ENCODE measurements at regions not wholly inside any gene's neighbourhood (a gene's known extent, or its start where the extent isn't known, plus 50 kb on each side); places are given as distances from the start of the nearest gene placed in this dataset.
"Not testable (repeated sequence)": the region's sequence is repeated elsewhere in the genome, so short reads cannot be mapped to it uniquely, and the experiment has no call there.

DNA sequence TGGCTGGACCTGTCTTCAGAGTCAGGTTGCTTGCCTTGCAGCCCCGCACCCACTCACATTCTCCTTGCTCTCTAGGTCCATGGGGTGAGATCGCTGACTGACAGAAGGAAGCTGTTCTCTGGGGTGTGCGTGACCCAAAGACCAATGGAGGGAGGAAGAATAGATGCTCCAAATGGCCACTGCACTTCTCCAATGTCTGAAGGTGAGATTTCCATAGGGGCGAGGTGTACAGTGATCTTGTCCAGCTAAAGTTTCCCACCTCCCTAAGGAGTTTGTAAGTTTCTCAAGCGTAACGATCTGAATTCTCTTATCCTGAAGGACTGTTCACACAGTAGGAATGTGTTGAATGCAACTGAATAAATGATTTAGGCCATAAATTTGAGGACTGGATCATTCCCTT is 211.9 kb upstream of the IRF2BP2 start (continued):
- TF ChIP-seq GABPA (IDR thresholded peaks at IDR 0.05; ENCODE audit: low read depth), result no peak
- TF ChIP-seq FOXJ3 (CRISPR knock-in tag; IDR thresholded peaks at IDR 0.05), result no peak
- no peak for TF ChIP-seq FOSL2 (IDR thresholded peaks at IDR 0.05; ENCODE audit: borderline replicate concordance, low read depth)
- no peak for TF ChIP-seq RXRA (IDR thresholded peaks at IDR 0.05; ENCODE audit: borderline replicate concordance, low read depth)
- TF ChIP-seq, protein P1, sequence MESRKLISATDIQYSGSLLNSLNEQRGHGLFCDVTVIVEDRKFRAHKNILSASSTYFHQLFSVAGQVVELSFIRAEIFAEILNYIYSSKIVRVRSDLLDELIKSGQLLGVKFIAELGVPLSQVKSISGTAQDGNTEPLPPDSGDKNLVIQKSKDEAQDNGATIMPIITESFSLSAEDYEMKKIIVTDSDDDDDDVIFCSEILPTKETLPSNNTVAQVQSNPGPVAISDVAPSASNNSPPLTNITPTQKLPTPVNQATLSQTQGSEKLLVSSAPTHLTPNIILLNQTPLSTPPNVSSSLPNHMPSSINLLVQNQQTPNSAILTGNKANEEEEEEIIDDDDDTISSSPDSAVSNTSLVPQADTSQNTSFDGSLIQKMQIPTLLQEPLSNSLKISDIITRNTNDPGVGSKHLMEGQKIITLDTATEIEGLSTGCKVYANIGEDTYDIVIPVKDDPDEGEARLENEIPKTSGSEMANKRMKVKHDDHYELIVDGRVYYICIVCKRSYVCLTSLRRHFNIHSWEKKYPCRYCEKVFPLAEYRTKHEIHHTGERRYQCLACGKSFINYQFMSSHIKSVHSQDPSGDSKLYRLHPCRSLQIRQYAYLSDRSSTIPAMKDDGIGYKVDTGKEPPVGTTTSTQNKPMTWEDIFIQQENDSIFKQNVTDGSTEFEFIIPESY (IDR thresholded peaks at IDR 0.05; ENCODE audit: borderline replicate concordance, low read depth), result no peak

DNA sequence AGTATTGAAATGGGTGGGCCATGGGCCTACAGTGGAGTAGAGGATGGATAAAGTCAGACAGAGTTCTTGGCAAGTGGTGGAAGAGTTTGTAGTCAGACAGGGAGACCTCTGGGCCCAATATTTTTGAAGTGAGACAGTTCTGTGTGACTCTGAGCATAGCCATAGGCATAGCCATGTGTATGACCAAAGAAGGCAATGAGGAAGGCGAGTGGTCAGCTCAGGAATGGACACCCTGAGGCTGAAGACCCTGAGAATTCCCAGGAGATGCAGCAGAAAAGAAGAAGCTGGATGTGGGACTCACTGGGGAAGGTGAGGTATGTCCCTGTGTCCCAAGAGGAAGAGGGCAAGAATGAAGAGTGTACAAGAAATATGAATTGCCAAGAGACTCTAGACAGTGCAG is 210.6 kb upstream of the IRF2BP2 start:
- Histone ChIP-seq H3F3A (replicated peaks; ENCODE audit: insufficient read depth) (no peaks in the 10 kb centered on the region), H3K27me3 (ENCODE audit: insufficient read depth) (no peaks in the 10 kb centered on the region), H3K9ac (no peak overlapping the region), H3K36me3 (replicated peaks in 1 of 2; ENCODE audit: control insufficient read depth in 1 of 2, insufficient read depth in 2 of 2, low read length in 1 of 2) (no peaks in the 10 kb centered on the region), H3K27ac (ENCODE audit: low read depth in 2 of 2, low read length in 1 of 2) (no peak overlapping the region), H3K4me2 (no peak overlapping the region), H3K4me1 (ENCODE audit: control insufficient read depth in 1 of 2, insufficient read depth in 2 of 2, low read depth in 1 of 2, low read length in 1 of 2) (no peaks in the 10 kb centered on the region; a peak in 2 of 4 replicates), H4K20me1 (ENCODE audit: insufficient read depth) (no peaks in the 10 kb centered on the region), H3K4me3 (ENCODE audit: low read depth in 2 of 2, low read length in 1 of 2) (no peak overlapping the region), H3K9me3 (no peaks in the 10 kb centered on the region), H3K9me2 (no peaks in the 10 kb centered on the region), H3K79me2 (ENCODE audit: insufficient read depth) (no peaks in the 10 kb centered on the region), H2AFZ (ENCODE audit: low read depth) (no peak overlapping the region)
- TF ChIP-seq RFX5 (IDR thresholded peaks at IDR 0.05; ENCODE audit: low read length), result no peak
- TF ChIP-seq JUND (IDR thresholded peaks at IDR 0.05), result no peak
- no peak for TF ChIP-seq TEAD4 (IDR thresholded peaks at IDR 0.05; ENCODE audit: borderline replicate concordance, insufficient read depth)
- no peak for TF ChIP-seq RCOR1 (IDR thresholded peaks at IDR 0.05; ENCODE audit: low read length)
- TF ChIP-seq POLR2AphosphoS5 (IDR thresholded peaks at IDR 0.05; ENCODE audit: low read depth, low read length), result no peak
- TF ChIP-seq MEF2A (IDR thresholded peaks at IDR 0.05; ENCODE audit: borderline replicate concordance, low read depth), result no peak
- POLR2A ChIA-PET, result no interaction called here
- no peak for DNase-seq
- 67% methylated on average over 1 of the region's 1 CpG for WGBS (ENCODE audit: low lambda C conversion rate)
- CTCF ChIA-PET, result no interaction called here

DNA sequence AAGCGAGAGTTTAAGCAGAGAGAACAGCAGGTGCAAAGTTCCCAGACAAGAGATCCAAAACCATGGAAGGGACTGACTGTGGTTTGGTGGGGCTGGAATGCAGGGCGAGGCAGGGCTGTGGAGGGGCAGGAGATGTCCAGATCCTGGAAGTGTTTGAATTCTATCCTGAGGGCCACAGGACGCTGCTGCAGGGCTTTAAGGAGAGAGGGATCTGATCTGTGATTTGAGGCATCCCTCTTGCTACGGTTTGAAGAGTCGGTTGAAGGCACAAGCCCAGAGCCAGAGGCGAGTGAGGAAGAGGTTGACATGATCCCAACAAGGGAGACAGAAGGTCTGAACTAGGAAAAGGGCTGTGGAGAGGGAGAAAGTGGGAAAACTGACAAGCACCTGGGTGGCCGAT is 209.9 kb upstream of the IRF2BP2 start:
- H3K4me3 ChIP-seq (ENCODE audit: low read depth in 2 of 2, low read length in 1 of 2); H3K9me2 ChIP-seq; H3K9ac ChIP-seq; H3K4me1 ChIP-seq (ENCODE audit: control insufficient read depth in 1 of 2, insufficient read depth in 2 of 2, low read depth in 1 of 2, low read length in 1 of 2); H4K20me1 ChIP-seq (ENCODE audit: insufficient read depth); H3K4me2 ChIP-seq; H2AFZ ChIP-seq (ENCODE audit: low read depth); H3K36me3 ChIP-seq (replicated peaks in 1 of 2; ENCODE audit: control insufficient read depth in 1 of 2, insufficient read depth in 2 of 2, low read length in 1 of 2); H3K79me2 ChIP-seq (ENCODE audit: insufficient read depth); POLR2A ChIA-PET; H3K27me3 ChIP-seq (ENCODE audit: insufficient read depth); H3K9me3 ChIP-seq; H3K27ac ChIP-seq (ENCODE audit: low read depth in 2 of 2, low read length in 1 of 2); CTCF ChIA-PET; DNase-seq; H3F3A ChIP-seq (replicated peaks; ENCODE audit: insufficient read depth): not testable (repeated sequence)
- WGBS (ENCODE audit: low lambda C conversion rate), result 79% methylated on average over 5 of the region's 7 CpGs

DNA sequence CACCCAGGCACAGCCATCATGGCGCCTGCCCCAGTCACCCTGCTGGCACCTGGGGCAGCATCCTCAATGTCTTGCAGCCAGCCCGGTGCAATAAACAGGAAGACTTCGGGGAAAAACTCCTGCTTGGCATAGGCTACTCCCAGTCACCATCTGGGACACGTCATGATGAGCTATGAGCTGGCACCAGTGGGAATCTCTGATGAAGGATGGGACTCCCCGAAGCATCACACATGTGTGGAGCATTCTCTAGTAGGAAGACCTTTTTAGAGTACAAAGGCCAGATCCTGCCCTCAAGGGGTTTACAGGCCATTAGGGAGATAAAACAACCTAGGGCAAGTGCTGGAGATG is 208.0 kb upstream of the IRF2BP2 start:
- H3K27ac ChIP-seq (ENCODE audit: low read depth in 2 of 2, low read length in 1 of 2); H3K9me3 ChIP-seq; H2AFZ ChIP-seq (ENCODE audit: low read depth); CTCF ChIA-PET; H3K27me3 ChIP-seq (ENCODE audit: insufficient read depth); DNase-seq; H3K79me2 ChIP-seq (ENCODE audit: insufficient read depth); H3K4me1 ChIP-seq (ENCODE audit: control insufficient read depth in 1 of 2, insufficient read depth in 2 of 2, low read depth in 1 of 2, low read length in 1 of 2); H3K4me3 ChIP-seq (ENCODE audit: low read depth in 2 of 2, low read length in 1 of 2); H3K4me2 ChIP-seq; POLR2A ChIA-PET; H3K9ac ChIP-seq; H3K9me2 ChIP-seq; H3K36me3 ChIP-seq (replicated peaks in 1 of 2; ENCODE audit: control insufficient read depth in 1 of 2, insufficient read depth in 2 of 2, low read length in 1 of 2); H3F3A ChIP-seq (replicated peaks; ENCODE audit: insufficient read depth); H4K20me1 ChIP-seq (ENCODE audit: insufficient read depth): not testable (repeated sequence)
- 51% methylated on average over 2 of the region's 5 CpGs for WGBS (ENCODE audit: low lambda C conversion rate)

DNA sequence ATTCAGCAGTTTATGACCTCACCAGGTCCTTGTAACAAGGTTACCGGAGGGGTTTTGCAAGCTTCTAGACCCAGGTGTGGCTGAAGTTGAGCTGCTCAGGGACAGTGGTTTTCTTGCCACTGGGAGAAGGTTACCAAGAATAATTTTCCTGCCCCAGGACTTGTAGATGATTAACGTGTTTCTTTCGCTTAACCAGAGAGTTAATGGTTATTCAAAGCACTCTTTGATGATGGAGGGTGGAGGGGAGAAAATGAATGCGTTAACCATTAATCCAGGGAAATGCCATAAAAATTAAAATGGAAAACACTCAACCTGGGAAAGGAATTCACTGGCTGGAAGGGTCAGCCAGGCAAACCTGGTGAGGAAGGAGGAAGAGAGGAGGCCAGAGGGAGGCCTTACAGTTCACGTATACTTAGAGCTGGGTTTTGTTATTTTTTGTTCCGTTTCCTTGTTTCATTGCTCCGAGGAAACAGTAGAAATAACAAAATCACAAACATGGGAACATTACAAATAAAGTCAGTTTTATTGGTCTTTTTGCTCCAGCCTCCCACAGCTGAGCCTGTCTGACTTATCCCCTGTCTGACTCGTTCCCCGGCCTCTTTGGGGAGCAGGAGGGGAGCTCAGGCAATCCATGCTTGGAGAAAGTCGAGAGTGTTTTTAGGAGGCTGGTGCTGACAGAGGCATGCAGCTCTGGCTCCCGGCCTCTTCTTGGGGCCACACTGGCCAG is 207.5 kb upstream of the IRF2BP2 start:
- H3K4me3 ChIP-seq (ENCODE audit: low read depth in 2 of 2, low read length in 1 of 2); DNase-seq; CTCF ChIA-PET; H3K27ac ChIP-seq (ENCODE audit: low read depth in 2 of 2, low read length in 1 of 2); H3K9ac ChIP-seq; H3K9me3 ChIP-seq; POLR2A ChIA-PET; H3K79me2 ChIP-seq (ENCODE audit: insufficient read depth); H2AFZ ChIP-seq (ENCODE audit: low read depth); H3K4me1 ChIP-seq (ENCODE audit: control insufficient read depth in 1 of 2, insufficient read depth in 2 of 2, low read depth in 1 of 2, low read length in 1 of 2); H3K36me3 ChIP-seq (replicated peaks in 1 of 2; ENCODE audit: control insufficient read depth in 1 of 2, insufficient read depth in 2 of 2, low read length in 1 of 2); H3F3A ChIP-seq (replicated peaks; ENCODE audit: insufficient read depth); H3K27me3 ChIP-seq (ENCODE audit: insufficient read depth); H4K20me1 ChIP-seq (ENCODE audit: insufficient read depth); H3K9me2 ChIP-seq; H3K4me2 ChIP-seq: not testable (repeated sequence)
- WGBS (ENCODE audit: low lambda C conversion rate), result 79% methylated on average over 9 of the region's 11 CpGs

Data from SK-N-SH (cell line).